Left cardiac atrium (tissue), 4 donors: ENCODE measurements at regions not wholly inside any gene's neighbourhood (a gene's known extent, or its start where the extent isn't known, plus 50 kb on each side); places are given as distances from the start of the nearest gene placed in this dataset.

Experiments used
- ATAC-seq, 2 donors: fragments of 200-7000 bp; cut with Tn5 transposase; one replicate each; pipeline ENCODE4 v1.9.1; 2020; ENCODE audit warnings: mild to moderate bottlenecking in 2 of 2, moderate library complexity in 2 of 2
- DNase-seq: peaks from one replicate; pipeline ENCODE4 v3.0.0-alpha.2; 2020
- intact Hi-C, 2 donors: fragments of 100-400 bp; cut with DNase I; formaldehyde crosslinking; loops; one replicate each; pipeline versions ENCODE4 v1.14.1 to v1.15.1; 2022 to 2023
- donor health status: DM: no; HTN: yes; CAD: no.
- donor health status: DM: no; HTN: yes; CAD: no; lungs with severe emphysema.
- donor health status: DM: yes; HTN: yes; CAD: no.
- donor health status: Dilated cardiomyopathy.

DNA sequence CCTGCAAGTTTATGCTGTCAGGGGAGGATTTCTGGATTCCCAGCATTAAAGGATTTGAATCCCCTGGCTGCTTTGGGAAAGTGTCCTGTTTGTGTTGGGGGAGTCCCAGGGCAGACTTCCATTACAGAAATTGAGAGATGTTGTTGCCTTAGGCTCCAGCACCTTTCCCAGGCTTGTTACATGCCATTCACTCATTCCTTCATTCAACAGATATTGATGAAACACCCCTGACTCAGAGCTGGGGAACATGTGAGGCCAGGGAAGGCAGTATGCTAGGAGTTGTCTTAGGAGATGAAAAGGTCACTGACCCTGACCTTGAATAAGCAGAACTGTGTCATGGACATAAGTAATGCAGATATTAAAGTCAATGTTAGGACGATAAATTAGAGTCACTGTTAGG, 161.7 kb downstream of the NTMT2 start:
- ATAC-seq (no peak), DNase-seq (no peak)
- intact Hi-C loops: no loop called here

DNA sequence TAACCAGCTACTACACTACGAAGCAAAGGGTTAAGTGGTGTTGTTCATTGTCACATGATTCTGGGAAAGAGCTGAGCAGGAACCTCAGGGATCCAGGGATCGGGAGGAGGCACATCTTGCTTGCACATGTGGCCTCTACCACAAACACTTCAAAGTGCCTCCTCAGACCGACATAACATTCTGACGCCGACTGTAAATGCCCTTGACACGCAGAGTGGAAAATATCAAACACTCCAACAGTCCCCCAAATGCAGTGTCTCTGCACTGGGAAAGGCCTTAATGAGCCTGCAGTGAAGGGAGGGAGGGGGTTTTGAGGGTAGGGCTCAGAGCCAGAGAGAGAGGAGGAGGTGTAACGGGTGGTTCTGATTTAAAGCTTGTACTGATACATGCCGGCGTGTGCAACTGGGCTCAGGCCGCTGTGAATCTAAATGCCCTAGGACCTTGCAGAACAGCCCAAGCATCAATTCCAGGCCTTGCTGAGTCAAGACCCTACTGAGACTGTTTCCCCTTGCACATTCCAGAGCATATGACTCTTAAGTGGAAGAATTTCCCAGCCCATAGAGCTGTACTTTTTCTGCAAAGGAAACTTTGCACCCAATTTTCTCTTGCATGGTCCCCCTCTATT, 163.7 kb downstream of the NTMT2 start:
- peak; percentile 77 to 85 for ATAC-seq
- DNase-seq: no peak
- intact Hi-C loops: no loop called here

DNA sequence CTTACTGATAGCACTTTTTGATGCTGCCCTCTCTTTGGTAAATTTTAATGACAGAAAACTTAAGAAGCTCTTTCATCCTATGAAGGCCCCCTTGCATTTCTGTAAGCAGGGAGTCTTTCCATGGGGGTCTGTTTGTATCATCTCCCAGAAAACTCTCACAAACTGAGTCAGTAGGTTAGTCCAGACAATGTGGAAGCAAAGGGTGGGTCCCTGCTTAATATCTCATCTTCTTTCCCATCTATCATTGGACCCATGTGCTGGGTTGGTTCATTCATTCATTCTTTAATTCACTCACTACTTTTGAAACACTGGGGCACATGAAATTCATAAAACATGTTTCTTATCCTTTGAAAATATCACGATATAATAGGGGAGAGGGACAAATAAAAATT, 164.3 kb downstream of the NTMT2 start:
- intact Hi-C loops: no loop called here
- DNase-seq (no peak), ATAC-seq (no peak)

- no peak for ATAC-seq
- intact Hi-C loops: no loop called here
- DNase-seq: no peak
Measured at GRCh38 chr1:170310951-170311350, 165.2 kb downstream of the NTMT2 start.

DNA sequence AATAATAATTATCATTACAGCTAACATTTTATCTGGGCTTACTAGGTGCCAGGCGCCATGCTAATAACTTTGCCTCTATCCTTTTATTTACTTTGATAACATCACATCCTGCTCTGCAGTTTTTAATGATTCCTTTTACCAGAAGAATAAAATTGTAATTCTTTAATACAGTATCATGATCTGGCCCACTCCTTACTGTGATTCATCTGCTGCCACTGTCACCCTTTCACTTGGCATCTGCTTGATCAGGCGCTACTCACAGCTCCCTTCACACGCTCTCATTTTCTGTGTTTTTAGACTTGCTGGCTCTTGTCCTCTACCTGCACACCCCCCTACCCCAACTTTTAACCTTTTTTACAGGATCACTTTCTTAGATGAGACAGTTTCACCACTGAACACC, 167.5 kb downstream of the NTMT2 start:
- no peak for DNase-seq
- ATAC-seq: no peak
- intact Hi-C loops: no loop called here

DNA sequence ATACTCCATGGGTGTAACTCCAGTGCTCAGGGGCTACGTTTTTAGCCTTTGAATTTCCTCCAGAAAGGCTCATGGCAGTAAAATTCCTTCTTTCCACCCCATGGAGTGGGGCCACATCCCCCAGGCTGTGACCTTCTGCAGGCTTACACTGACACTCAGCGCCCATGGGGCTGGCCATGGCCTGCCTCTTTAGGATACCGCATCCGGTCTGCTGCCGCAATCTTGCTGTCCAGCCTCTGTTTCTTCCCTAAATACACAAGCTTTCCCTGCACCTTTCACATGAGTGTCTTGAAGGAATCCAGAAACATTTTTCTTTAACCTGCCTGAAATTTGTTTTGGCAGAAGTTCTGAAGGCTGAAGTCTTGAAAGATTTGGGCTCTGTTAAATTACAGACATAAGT, 170.5 kb downstream of the NTMT2 start:
- DNase-seq: no peak
- intact Hi-C loops: no loop called here
- no peak for ATAC-seq

DNA sequence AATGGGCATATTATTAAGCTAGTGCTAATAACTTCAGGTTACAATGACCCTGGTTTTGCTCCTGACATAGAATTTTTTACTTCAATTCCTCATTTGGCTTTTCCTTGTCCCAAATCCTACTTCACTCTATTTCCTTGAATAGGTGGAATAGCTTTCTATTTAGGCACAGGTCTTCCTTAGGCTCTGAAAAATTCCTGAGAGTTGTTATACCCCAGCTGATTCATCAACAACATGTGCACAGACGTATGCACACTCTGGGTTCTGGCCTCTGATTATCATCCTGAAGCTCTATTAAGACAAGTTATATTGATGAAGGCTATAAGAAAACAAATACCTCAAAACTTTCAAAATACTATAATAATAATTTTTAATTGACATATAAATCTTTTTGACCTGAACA, 172.4 kb downstream of the NTMT2 start:
- intact Hi-C loops: no loop called here
- ATAC-seq (no peak), DNase-seq (no peak)

DNA sequence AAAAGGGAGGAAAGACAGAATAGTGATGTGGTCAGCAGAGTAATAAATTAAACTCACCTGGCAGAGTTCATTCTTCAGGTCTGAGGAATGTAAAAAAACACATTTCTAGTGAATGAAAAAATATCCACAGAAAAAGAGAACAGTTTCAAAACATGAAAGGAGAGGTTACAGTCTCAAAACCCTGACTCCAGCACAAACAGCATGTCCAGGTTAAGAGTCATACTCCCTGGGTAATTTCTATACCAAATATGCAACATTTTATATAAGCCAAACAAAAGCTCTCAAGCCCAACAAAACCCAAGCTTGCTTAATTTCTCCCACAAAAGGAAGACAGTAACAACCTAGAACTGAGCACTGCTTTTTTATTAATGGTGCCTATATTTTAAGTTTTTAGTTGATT, 173.0 kb downstream of the NTMT2 start:
- intact Hi-C loops: no loop called here
- DNase-seq (no peak), ATAC-seq (no peak)

DNA sequence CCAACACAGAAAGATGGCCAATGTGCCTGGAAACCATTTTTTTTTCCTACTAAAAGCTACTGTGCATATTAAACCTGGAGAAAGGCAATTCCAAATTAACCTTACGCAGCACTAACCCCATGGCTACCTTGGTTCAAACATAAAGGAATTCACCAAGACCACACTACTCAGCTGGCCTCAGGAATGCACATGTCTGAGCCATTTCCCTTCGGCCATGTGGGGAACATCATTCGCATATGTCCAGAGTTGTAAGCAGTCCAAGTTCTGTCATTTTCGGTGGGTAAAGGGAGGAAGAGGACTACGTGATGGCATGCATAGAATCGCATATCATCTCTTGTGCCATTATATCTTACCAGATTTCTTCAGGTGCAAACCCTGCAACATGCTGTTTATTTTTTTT, 175.4 kb downstream of the NTMT2 start:
- intact Hi-C loops: no loop called here
- DNase-seq (no peak), ATAC-seq (no peak)

DNA sequence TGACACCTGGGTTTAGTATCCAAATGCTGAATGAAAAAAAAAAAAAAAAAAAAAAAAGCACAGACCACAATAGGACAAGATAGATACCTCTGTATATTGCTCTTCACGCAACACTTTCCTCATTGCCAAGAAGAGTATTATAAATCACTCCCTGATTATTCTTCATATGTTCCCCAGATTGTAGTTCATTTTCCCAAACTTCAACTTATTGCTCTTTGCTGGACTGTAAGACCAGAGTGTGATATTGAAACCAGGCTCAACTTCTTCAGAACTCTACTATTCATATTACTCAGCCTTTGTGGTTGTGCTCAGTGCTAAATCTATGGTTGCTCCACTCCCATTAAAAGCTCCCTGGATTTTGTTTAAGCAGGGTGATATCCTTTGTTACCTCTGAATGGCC, 180.4 kb downstream of the NTMT2 start:
- intact Hi-C loops: no loop called here
- DNase-seq: no peak
- no peak for ATAC-seq

GRCh38 chr1:170332801-170333200, 187.0 kb downstream of the NTMT2 start:
- intact Hi-C loops: no loop called here
- no peak for DNase-seq
- no peak for ATAC-seq

- intact Hi-C loops: no loop called here
- DNase-seq: no peak
- ATAC-seq: peak in 1 of 2 donors; percentile 67
Measured at GRCh38 chr1:170337413-170337994, 191.7 kb downstream of the NTMT2 start.

GRCh38 chr1:170339534-170339933, 192.4 kb upstream of the GORAB start:
- ATAC-seq: no peak
- intact Hi-C loops: no loop called here
- DNase-seq: no peak

GRCh38 chr1:170340308-170340707, 191.7 kb upstream of the GORAB start:
- intact Hi-C loops: no loop called here
- DNase-seq: no peak
- no peak for ATAC-seq

DNA sequence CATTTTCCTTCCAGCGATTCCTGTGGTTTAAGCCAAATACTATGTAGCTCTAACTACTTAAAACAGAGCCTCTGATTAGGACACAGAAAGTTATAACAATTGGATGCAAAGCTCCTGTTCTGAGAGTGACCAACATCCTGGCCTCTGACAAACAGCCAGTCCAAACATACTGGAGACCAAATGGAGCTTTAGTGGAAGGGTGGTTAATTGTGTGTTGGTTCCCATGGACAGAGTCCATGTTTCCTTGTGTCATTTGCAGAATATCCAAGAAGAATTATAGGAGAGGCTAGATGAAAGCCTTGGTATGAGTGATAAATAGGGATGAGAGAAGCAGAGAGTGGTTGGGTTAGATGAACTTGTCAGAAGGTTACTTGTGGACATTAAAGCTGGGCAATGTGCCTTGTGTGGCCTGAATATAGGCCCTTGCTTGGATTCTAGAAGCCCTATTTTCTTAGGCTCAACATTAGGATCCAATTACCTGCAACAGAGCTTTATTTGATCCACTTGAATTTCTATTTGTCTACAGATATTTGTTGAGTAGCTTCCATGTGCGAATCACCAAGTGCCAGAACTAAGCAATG, 180.5 kb upstream of the GORAB start:
- no peak for DNase-seq
- ATAC-seq: peak; percentile 9 to 70
- intact Hi-C loops: no loop called here

DNA sequence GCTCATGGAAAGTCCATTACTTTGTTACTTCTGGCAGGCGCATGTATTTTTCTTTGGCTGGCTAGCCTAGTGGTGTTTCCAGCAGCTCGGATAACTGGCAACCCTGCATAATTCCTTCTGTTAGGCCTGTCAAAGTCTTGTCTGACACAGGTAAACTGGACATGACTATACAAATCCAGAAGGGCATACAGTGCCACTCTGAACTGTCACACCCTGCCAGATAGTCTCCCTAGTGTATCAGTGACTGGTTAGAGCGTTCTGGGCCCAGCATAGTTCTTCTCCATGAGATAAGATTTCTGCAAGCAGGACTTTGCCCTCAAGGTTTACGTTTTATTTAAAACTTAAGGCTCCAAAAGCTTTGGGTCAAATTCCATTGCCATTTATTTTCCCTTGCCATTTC, 177.7 kb upstream of the GORAB start:
- DNase-seq (no peak), ATAC-seq (peak; percentile 38 to 72)
- intact Hi-C loops: no loop called here

- ATAC-seq (no peak), DNase-seq (no peak)
- intact Hi-C loops: no loop called here
Measured at GRCh38 chr1:170354690-170355089, 177.3 kb upstream of the GORAB start.

DNA sequence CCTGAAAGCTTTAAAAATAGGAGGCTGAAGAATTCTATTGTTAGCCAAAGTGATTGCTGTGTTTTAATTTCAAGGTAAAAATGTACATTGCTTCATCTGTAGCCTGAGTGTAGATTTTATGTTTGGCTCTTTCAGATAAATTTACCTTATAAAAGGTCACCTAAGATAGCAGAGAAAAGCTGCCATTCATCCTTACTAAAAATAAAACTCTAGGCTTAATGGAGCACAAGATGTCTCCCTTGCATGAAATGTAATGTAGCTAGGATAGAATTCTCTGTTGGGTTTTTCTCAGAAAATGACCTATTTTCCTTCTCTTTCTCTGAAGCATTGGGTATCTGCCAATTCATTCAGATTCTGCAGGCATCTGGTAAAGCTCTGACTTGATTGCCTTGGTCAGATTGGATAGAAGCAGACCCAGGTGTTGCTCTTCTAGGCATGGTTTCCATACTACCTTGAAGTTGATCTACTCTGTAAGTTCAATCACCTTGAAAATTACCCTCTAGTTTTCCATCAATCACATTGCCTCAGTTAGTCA, 176.6 kb upstream of the GORAB start:
- ATAC-seq: no peak
- intact Hi-C loops: no loop called here

DNA sequence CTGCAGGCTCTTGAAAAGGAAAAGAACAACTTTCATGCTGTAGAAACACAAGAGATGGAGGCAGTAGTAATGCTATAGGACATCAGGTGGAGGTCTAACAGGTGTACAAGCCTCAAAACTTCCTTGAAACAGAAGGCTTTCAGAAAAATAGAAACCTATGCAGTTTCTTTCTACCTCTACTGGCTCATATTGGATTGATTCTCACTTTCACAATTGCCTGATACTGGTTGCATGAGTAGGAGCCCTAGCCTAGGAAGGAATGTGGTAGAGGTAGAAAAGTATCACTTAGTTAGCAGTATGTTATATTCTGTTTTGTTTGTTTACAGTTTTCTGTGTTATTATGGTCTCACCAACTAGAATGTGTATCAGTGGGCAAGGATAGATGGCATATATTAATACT, 175.4 kb upstream of the GORAB start:
- ATAC-seq (no peak), DNase-seq (no peak)
- intact Hi-C loops: no loop called here

More for the DNA sequence above, 176.6 kb upstream of the GORAB start:
- no peak for DNase-seq

- intact Hi-C loops: no loop called here
- DNase-seq (no peak), ATAC-seq (no peak)
Measured at GRCh38 chr1:170357750-170358149, 174.2 kb upstream of the GORAB start.

GRCh38 chr1:170360601-170361000, 171.4 kb upstream of the GORAB start:
- ATAC-seq (no peak), DNase-seq (no peak)
- intact Hi-C loops: no loop called here
